HepG2 (cell line): ENCODE measurements at regions not wholly inside any gene's neighbourhood (a gene's known extent, or its start where the extent isn't known, plus 50 kb on each side); places are given as distances from the start of the nearest gene placed in this dataset.

Experiments
- ATAC-seq: fragments of 200-7000 bp; cut with Tn5 transposase; 3 replicates; pipeline ENCODE4 v1.9.1; 2020; ENCODE audit warnings: mild to moderate bottlenecking, moderate library complexity
- BruUV-seq: library from RNA; stranded (reverse); fragments of 400-500 nt; replicated peaks from 2 replicates; lab custom pipeline; 2021; lab: Mats Ljungman, UMichigan
- CTCF ChIA-PET: fragments of 300-600 bp; formaldehyde crosslinking; extraction: SDS; loops from one replicate; lab custom pipeline; 2021; ENCODE audit warnings: low total read pairs, inconsistent platforms, low intra/inter-chr PET ratio; lab: Yijun Ruan, JAX
- POLR2A ChIA-PET: fragments of 350-600 bp; sonication (Branson Sonifier 250); formaldehyde crosslinking; loops from one replicate; lab custom pipeline; 2020; ENCODE audit warnings: antibody characterized with exemption, inconsistent platforms; lab: Yijun Ruan, JAX
- DNase-seq: peaks from one replicate; pipeline ENCODE4 v3.0.0-alpha.2; 2015; ENCODE audit warnings: low spot score
- FAIRE-seq: peaks from 3 replicates; lab custom pipeline; 2011; peaks lifted over from hg19 to GRCh38; lab: Jason Lieb, UNC
- H2AFZ ChIP-seq: one replicate; pipeline ENCODE4 v1.6.1; 2011; ENCODE audit warnings: low read length, inconsistent platforms
- H3K27ac ChIP-seq: fragments of 300-600 bp; 3 replicates; pipeline ENCODE4 v1.8.0; 2011; ENCODE audit warnings: mixed run types, mild to moderate bottlenecking, mixed read lengths, low read length, inconsistent platforms; ENCODE audit not compliant: insufficient read depth; ENCODE audit errors: extremely low read length
- H3K27me3 ChIP-seq, 2 experiments: fragments of 200-600 bp in 1 of 2; 2 replicates in 1 of 2; 3 replicates in 1 of 2; pipeline versions ENCODE4 v1.6.0 to v1.8.0; 2011; ENCODE audit warnings: low read length in 2 of 2, mild to moderate bottlenecking in 2 of 2, moderate library complexity in 2 of 2, inconsistent platforms in 1 of 2; ENCODE audit not compliant: insufficient read depth in 2 of 2, control insufficient read depth in 1 of 2
- H3K36me3 ChIP-seq, 2 experiments: fragments of 200-600 bp in 1 of 2; replicated peaks in 1 of 2; 2 replicates in 1 of 2; 3 replicates in 1 of 2; pipeline versions ENCODE4 v1.5.1 to v1.8.0; 2011; ENCODE audit warnings: low read length in 2 of 2, inconsistent platforms in 1 of 2; ENCODE audit not compliant: insufficient read depth in 2 of 2, control insufficient read depth in 1 of 2
- H3K4me1 ChIP-seq: 2 replicates; pipeline ENCODE4 v1.5.1; 2012; ENCODE audit warnings: low read length, inconsistent platforms; ENCODE audit not compliant: insufficient read depth
- H3K4me2 ChIP-seq: 2 replicates; pipeline ENCODE4 v1.6.0; 2011; ENCODE audit warnings: low read depth, low read length, inconsistent platforms
- H3K4me3 ChIP-seq, 3 experiments: fragments of 200-600 bp in 1 of 3; sonication (generic), shearing (Covaris generic) in 1 of 3; replicated peaks in 1 of 3; 2 replicates each; pipeline ENCODE4 v1.5.1; 2011 to 2016; ENCODE audit warnings: low read length in 3 of 3, inconsistent platforms in 2 of 3, low read depth in 2 of 3, mild to moderate bottlenecking in 2 of 3, control low read depth in 1 of 3, mixed read lengths in 1 of 3; ENCODE audit not compliant: insufficient read depth in 1 of 3
- H3K79me2 ChIP-seq: one replicate; pipeline ENCODE4 v1.6.1; 2011; ENCODE audit warnings: low read length, inconsistent platforms; ENCODE audit not compliant: insufficient read depth
- H3K9ac ChIP-seq: 2 replicates; pipeline ENCODE4 v1.6.0; 2011; ENCODE audit warnings: mild to moderate bottlenecking, low read depth, low read length, inconsistent platforms; ENCODE audit not compliant: insufficient read depth
- H3K9me3 ChIP-seq: 2 replicates; pipeline ENCODE4 v1.5.1; 2012; ENCODE audit warnings: mild to moderate bottlenecking, low read length
- H4K20me1 ChIP-seq: 2 replicates; pipeline ENCODE4 v1.6.0; 2011; ENCODE audit warnings: inconsistent platforms, mild to moderate bottlenecking, low read length, moderate library complexity; ENCODE audit not compliant: insufficient read depth
- CREM ChIP-seq, 2 experiments: sonication (generic) in 1 of 2; formaldehyde crosslinking in 1 of 2; IDR thresholded peaks; 2 replicates each; pipeline versions ENCODE4 v1.4.0 to v1.6.1; 2016 to 2020; ENCODE audit warnings: antibody characterized with exemption in 1 of 2, mild to moderate bottlenecking in 1 of 2, missing genetic modification reagents in 1 of 2
- FOXC1 ChIP-seq: sonication (generic); formaldehyde crosslinking; IDR thresholded peaks from 2 replicates; pipeline ENCODE4 v1.8.0; 2022; ENCODE audit warnings: mild to moderate bottlenecking, missing genetic modification reagents, borderline replicate concordance
- MYNN ChIP-seq: sonication (generic); formaldehyde crosslinking; IDR thresholded peaks from 2 replicates; pipeline ENCODE4 v1.4.0; 2020; ENCODE audit warnings: mild to moderate bottlenecking, low read depth, missing genetic modification reagents
- NAIF1 ChIP-seq: sonication (generic); formaldehyde crosslinking; IDR thresholded peaks from 2 replicates; pipeline ENCODE4 v1.5.0; 2020; ENCODE audit warnings: mild to moderate bottlenecking, missing genetic modification reagents, borderline replicate concordance
- PHF5A ChIP-seq: IDR thresholded peaks from one replicate; pipeline ENCODE4 v1.6.1; 2018; ENCODE audit warnings: low read depth, missing genetic modification reagents; ENCODE audit not compliant: unreplicated experiment
- RFX5 ChIP-seq: IDR thresholded peaks from 2 replicates; pipeline ENCODE4 v1.6.1; 2011; ENCODE audit warnings: low read depth, low read length, improper control_type of control experiment
- SRY ChIP-seq: sonication (generic); formaldehyde crosslinking; IDR thresholded peaks from 2 replicates; pipeline ENCODE4 v1.8.0; 2022; ENCODE audit warnings: mild to moderate bottlenecking, missing genetic modification reagents
- TAF1 ChIP-seq: sonication (generic); formaldehyde crosslinking; IDR thresholded peaks from 2 replicates; pipeline ENCODE4 v1.4.0; 2020; ENCODE audit warnings: missing genetic modification reagents
- ZNF234 ChIP-seq: sonication (generic); formaldehyde crosslinking; conservative IDR thresholded peaks from 2 replicates; pipeline ENCODE4 v1.5.1; 2020; ENCODE audit warnings: mild to moderate bottlenecking, missing genetic modification reagents
- ZNF484 ChIP-seq: sonication (generic); formaldehyde crosslinking; IDR thresholded peaks from 2 replicates; pipeline ENCODE4 v1.5.1; 2020; ENCODE audit warnings: mild to moderate bottlenecking, low read depth, missing genetic modification reagents, borderline replicate concordance
- ZNF563 ChIP-seq: sonication (generic); formaldehyde crosslinking; IDR thresholded peaks from 2 replicates; pipeline ENCODE4 v1.8.0; 2022; ENCODE audit warnings: mild to moderate bottlenecking, moderate library complexity, missing genetic modification reagents
- ZNF572 ChIP-seq: sonication (generic); formaldehyde crosslinking; IDR thresholded peaks from 2 replicates; pipeline ENCODE4 v1.5.1; 2020; ENCODE audit warnings: mild to moderate bottlenecking, missing genetic modification reagents
- whole genome bisulfite sequencing: methylation state at CpG from one replicate; pipeline ENCODE4 v1.1.6; 2017; ENCODE audit warnings: low lambda C conversion rate; 5-methylcytosine and 5-hydroxymethylcytosine counted together
- in situ Hi-C: cut with HindIII; loops from 2 replicates; pipeline ENCODE4 v1.10.0; 2017; ENCODE audit warnings: low pct_unique_long_range_greater_than_20kb; ENCODE audit not compliant: extremely low pct_ligation_motif_present
- intact Hi-C: fragments of 100-400 bp; cut with micrococcal nuclease; formaldehyde crosslinking; loops from one replicate; pipeline ENCODE4 v1.10.0; 2022; ENCODE audit not compliant: unreplicated experiment
- TF ChIP-seq, protein P1 (sequence below), 2 experiments: fragments of 450-650 bp in 1 of 2; sonication (generic) in 1 of 2; formaldehyde crosslinking; IDR thresholded peaks; 2 replicates each; pipeline versions ENCODE4 v1.5.0 to v1.8.0; 2020 to 2022; ENCODE audit warnings: mild to moderate bottlenecking in 1 of 2, missing genetic modification reagents in 1 of 2
- TF ChIP-seq, protein P2 (sequence below): sonication (generic); formaldehyde crosslinking; IDR thresholded peaks from 2 replicates; pipeline ENCODE4 v1.4.0; 2020; ENCODE audit warnings: missing genetic modification reagents, borderline replicate concordance
- TF ChIP-seq, protein P3 (sequence below): sonication (generic); formaldehyde crosslinking; IDR thresholded peaks from 2 replicates; pipeline ENCODE4 v1.5.0; 2020; ENCODE audit warnings: missing genetic modification reagents
- TF ChIP-seq, protein P4 (sequence below): IDR thresholded peaks from 2 replicates; pipeline ENCODE4 v1.4.0; 2020; ENCODE audit warnings: mild to moderate bottlenecking, missing genetic modification reagents

DNA sequence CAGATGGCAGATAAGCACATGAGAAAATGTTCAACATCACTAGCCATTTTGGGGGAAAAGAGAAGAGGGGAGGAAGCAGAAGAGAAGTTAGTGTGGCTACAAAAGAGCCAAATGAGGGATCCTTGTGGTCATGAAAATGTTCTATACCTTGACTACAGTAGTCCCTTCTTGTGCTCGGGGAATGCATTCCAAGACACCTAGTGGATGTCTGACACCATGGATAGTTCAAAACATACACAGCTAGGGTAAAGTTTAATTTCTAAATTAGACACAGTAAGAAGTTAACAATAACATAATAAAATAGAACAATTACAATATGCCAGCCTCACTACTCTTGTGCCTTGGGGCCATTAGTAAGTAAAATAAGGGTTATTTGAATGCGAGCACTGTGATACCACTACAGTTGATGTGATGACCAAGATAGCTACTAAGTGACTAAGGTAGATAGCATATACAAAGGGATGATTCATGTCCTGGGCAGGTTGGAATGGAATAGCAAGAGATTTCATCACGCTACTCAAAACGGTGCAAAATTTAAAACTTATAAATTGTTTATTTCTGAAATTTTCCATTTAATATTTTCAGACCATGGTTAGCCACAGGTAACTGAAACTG lies 344.1 kb downstream of the NR2F1-AS1 start (continued):
- TF ChIP-seq, protein P1, sequence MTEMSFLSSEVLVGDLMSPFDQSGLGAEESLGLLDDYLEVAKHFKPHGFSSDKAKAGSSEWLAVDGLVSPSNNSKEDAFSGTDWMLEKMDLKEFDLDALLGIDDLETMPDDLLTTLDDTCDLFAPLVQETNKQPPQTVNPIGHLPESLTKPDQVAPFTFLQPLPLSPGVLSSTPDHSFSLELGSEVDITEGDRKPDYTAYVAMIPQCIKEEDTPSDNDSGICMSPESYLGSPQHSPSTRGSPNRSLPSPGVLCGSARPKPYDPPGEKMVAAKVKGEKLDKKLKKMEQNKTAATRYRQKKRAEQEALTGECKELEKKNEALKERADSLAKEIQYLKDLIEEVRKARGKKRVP (CRISPR knock-in tag; IDR thresholded peaks at IDR 0.05), result no peak
- TF ChIP-seq FOXC1 (CRISPR knock-in tag), result no peak
- no peak for TF ChIP-seq PHF5A
- TF ChIP-seq SRY (CRISPR knock-in tag), result no peak
- TF ChIP-seq RFX5, result no peak
- TF ChIP-seq NAIF1 (CRISPR knock-in tag), result no peak
- TF ChIP-seq CREM (IDR thresholded peaks at IDR 0.05), result no peak
- TF ChIP-seq CREM (CRISPR knock-in tag; IDR thresholded peaks at IDR 0.05), result no peak
- no peak for TF ChIP-seq ZNF484
- no peak for TF ChIP-seq ZNF572 (CRISPR knock-in tag)
- TF ChIP-seq, protein P2, sequence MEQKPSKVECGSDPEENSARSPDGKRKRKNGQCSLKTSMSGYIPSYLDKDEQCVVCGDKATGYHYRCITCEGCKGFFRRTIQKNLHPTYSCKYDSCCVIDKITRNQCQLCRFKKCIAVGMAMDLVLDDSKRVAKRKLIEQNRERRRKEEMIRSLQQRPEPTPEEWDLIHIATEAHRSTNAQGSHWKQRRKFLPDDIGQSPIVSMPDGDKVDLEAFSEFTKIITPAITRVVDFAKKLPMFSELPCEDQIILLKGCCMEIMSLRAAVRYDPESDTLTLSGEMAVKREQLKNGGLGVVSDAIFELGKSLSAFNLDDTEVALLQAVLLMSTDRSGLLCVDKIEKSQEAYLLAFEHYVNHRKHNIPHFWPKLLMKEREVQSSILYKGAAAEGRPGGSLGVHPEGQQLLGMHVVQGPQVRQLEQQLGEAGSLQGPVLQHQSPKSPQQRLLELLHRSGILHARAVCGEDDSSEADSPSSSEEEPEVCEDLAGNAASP (CRISPR knock-in tag), result no peak

DNA sequence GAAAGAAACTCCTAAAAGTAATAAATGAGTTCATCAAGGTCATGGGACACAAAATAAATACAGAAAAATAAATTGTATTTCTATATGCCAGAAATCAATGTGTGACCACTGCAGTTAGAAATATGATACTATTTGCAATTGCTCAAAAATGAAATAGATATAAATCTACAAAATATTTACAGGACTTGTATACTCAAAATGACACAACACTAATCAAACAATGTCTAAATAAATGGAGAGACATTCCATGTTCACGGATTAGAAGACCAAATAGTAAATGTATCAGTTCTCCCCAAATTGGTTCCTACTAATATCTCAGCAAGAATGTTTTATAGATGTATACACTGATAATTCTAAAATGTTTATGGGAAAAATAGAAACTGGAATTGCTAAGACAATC lies 345.3 kb downstream of the NR2F1-AS1 start:
- Histone ChIP-seq H3K27me3 (no peaks in the 10 kb centered on the region; a peak in 1 of 5 replicates), H3K9ac (no peak overlapping the region), H3K9me3 (no peaks in the 10 kb centered on the region), H3K79me2 (no peaks in the 10 kb centered on the region), H3K4me3 (no peak overlapping the region), H2AFZ (no peak overlapping the region), H3K4me2 (no peak overlapping the region), H3K36me3 (no peaks in the 10 kb centered on the region), H4K20me1 (no peaks in the 10 kb centered on the region), H3K27ac (no peak overlapping the region), H3K4me1 (no peaks in the 10 kb centered on the region)
- no TSS peak for BruUV-seq
- 11% methylated on average over 1 of the region's 1 CpG for WGBS
- no peak for FAIRE-seq
- DNase-seq, result no peak
- intact Hi-C loops, result no loop called here
- ChIA-PET CTCF (no interaction called here), POLR2A (no interaction called here)
- TF ChIP-seq, protein P3, sequence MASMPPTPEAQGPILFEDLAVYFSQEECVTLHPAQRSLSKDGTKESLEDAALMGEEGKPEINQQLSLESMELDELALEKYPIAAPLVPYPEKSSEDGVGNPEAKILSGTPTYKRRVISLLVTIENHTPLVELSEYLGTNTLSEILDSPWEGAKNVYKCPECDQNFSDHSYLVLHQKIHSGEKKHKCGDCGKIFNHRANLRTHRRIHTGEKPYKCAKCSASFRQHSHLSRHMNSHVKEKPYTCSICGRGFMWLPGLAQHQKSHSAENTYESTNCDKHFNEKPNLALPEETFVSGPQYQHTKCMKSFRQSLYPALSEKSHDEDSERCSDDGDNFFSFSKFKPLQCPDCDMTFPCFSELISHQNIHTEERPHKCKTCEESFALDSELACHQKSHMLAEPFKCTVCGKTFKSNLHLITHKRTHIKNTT (CRISPR knock-in tag), result no peak
- TF ChIP-seq, protein P4, sequence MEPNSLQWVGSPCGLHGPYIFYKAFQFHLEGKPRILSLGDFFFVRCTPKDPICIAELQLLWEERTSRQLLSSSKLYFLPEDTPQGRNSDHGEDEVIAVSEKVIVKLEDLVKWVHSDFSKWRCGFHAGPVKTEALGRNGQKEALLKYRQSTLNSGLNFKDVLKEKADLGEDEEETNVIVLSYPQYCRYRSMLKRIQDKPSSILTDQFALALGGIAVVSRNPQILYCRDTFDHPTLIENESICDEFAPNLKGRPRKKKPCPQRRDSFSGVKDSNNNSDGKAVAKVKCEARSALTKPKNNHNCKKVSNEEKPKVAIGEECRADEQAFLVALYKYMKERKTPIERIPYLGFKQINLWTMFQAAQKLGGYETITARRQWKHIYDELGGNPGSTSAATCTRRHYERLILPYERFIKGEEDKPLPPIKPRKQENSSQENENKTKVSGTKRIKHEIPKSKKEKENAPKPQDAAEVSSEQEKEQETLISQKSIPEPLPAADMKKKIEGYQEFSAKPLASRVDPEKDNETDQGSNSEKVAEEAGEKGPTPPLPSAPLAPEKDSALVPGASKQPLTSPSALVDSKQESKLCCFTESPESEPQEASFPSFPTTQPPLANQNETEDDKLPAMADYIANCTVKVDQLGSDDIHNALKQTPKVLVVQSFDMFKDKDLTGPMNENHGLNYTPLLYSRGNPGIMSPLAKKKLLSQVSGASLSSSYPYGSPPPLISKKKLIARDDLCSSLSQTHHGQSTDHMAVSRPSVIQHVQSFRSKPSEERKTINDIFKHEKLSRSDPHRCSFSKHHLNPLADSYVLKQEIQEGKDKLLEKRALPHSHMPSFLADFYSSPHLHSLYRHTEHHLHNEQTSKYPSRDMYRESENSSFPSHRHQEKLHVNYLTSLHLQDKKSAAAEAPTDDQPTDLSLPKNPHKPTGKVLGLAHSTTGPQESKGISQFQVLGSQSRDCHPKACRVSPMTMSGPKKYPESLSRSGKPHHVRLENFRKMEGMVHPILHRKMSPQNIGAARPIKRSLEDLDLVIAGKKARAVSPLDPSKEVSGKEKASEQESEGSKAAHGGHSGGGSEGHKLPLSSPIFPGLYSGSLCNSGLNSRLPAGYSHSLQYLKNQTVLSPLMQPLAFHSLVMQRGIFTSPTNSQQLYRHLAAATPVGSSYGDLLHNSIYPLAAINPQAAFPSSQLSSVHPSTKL (CRISPR knock-in tag), result no peak
- TF ChIP-seq TAF1 (CRISPR knock-in tag), result no peak
- no peak for TF ChIP-seq MYNN (CRISPR knock-in tag)
- TF ChIP-seq ZNF234 (CRISPR knock-in tag), result no peak
- TF ChIP-seq ZNF563 (CRISPR knock-in tag), result no peak
- no peak for ATAC-seq
- in situ Hi-C loops, result no loop called here
